CD14-positive monocyte (primary cell): ENCODE measurements at regions not wholly inside any gene's neighbourhood (a gene's known extent, or its start where the extent isn't known, plus 50 kb on each side); places are given as distances from the start of the nearest gene placed in this dataset.

Experiments used
- DNase-seq, 3 donors: peaks; one replicate each; pipeline ENCODE4 v3.0.0-alpha.2; 2011 to 2022
- H2AFZ ChIP-seq: 2 replicates; pipeline ENCODE4 v1.6.0; 2012; ENCODE audit warnings: mild to moderate bottlenecking, low read depth, low read length, inconsistent platforms; ENCODE audit not compliant: insufficient read depth, poor library complexity, severe bottlenecking
- H3K27ac ChIP-seq, 2 donors: 1 replicate in 1 of 2; 2 replicates in 1 of 2; pipeline ENCODE4 v1.5.1; 2012 to 2013; ENCODE audit warnings: low read length in 2 of 2, control low read depth in 1 of 2, inconsistent platforms in 1 of 2, low read depth in 1 of 2, mild to moderate bottlenecking in 1 of 2
- H3K27me3 ChIP-seq, 2 donors: one replicate each; pipeline versions ENCODE4 v1.6.0 to v1.6.1; 2011 to 2013; ENCODE audit warnings: low read length in 2 of 2; ENCODE audit not compliant: control insufficient read depth in 2 of 2, insufficient read depth in 2 of 2
- H3K36me3 ChIP-seq, 2 donors: replicated peaks in 1 of 2; 1 replicate in 1 of 2; 2 replicates in 1 of 2; pipeline versions ENCODE4 v1.5.1 to v1.6.1; 2012 to 2013; ENCODE audit warnings: low read length in 2 of 2, control low read depth in 1 of 2, inconsistent platforms in 1 of 2, mild to moderate bottlenecking in 1 of 2; ENCODE audit not compliant: insufficient read depth in 2 of 2, control insufficient read depth in 1 of 2
- H3K4me1 ChIP-seq, 2 donors: 1 replicate in 1 of 2; 2 replicates in 1 of 2; pipeline versions ENCODE4 v1.5.1 to v1.6.1; 2012 to 2013; ENCODE audit warnings: low read length in 2 of 2, control low read depth in 1 of 2, inconsistent platforms in 1 of 2, mild to moderate bottlenecking in 1 of 2, moderate library complexity in 1 of 2; ENCODE audit not compliant: insufficient read depth in 2 of 2, control insufficient read depth in 1 of 2
- H3K4me2 ChIP-seq: replicated peaks from 2 replicates; pipeline ENCODE3; 2012; ENCODE audit warnings: low read length, moderate library complexity, mild to moderate bottlenecking; ENCODE audit not compliant: poor library complexity, severe bottlenecking; ENCODE audit errors: extremely low read depth
- H3K4me3 ChIP-seq, 3 experiments: fragments of 200-600 bp in 1 of 3; sonication (generic) in 1 of 3; replicated peaks in 1 of 3; 1 replicate in 2 of 3; 2 replicates in 1 of 3; pipeline ENCODE4 v1.5.1; 2011 to 2013; ENCODE audit warnings: low read length in 3 of 3, mild to moderate bottlenecking in 3 of 3, control low read depth in 2 of 3, low read depth in 2 of 3, inconsistent platforms in 1 of 3, moderate library complexity in 1 of 3
- H3K79me2 ChIP-seq: 2 replicates; pipeline ENCODE4 v1.6.0; 2012; ENCODE audit warnings: mild to moderate bottlenecking, control low read depth, inconsistent platforms, low read length, moderate library complexity; ENCODE audit not compliant: insufficient read depth
- H3K9ac ChIP-seq: 2 replicates; pipeline ENCODE4 v1.6.0; 2017; ENCODE audit warnings: low read length, mild to moderate bottlenecking; ENCODE audit not compliant: insufficient read depth, poor library complexity, severe bottlenecking
- H3K9me3 ChIP-seq, 2 donors: replicated peaks in 1 of 2; 1 replicate in 1 of 2; 2 replicates in 1 of 2; pipeline versions ENCODE4 v1.5.1 to v1.6.1; 2012 to 2013; ENCODE audit warnings: low read length in 2 of 2, control low read depth in 1 of 2; ENCODE audit not compliant: control insufficient read depth in 1 of 2, insufficient read depth in 1 of 2
- H4K20me1 ChIP-seq: 2 replicates; pipeline ENCODE4 v1.6.0; 2012; ENCODE audit warnings: mild to moderate bottlenecking, low read length, control low read depth, moderate library complexity; ENCODE audit not compliant: insufficient read depth
- H3K27ac Mint-ChIP-seq, 7 donors: one replicate each; pipeline ENCODE4 v1.8.0; 2020; ENCODE audit warnings: mild to moderate bottlenecking in 7 of 7, mixed read lengths in 7 of 7, moderate library complexity in 6 of 7, inconsistent platforms in 2 of 7
- H3K27me3 Mint-ChIP-seq, 3 donors: one replicate each; pipeline ENCODE4 v1.8.0; 2021 to 2022; ENCODE audit warnings: low read depth in 3 of 3, mild to moderate bottlenecking in 3 of 3, mixed read lengths in 3 of 3, moderate library complexity in 3 of 3, inconsistent platforms in 1 of 3
- H3K36me3 Mint-ChIP-seq, 2 donors: one replicate each; pipeline ENCODE4 v1.8.0; 2020; ENCODE audit warnings: mixed read lengths in 2 of 2, inconsistent platforms in 1 of 2, mild to moderate bottlenecking in 1 of 2
- H3K4me1 Mint-ChIP-seq: one replicate; pipeline ENCODE4 v1.8.0; 2020; ENCODE audit warnings: mild to moderate bottlenecking, mixed read lengths
- H3K4me3 Mint-ChIP-seq, 2 donors: one replicate each; pipeline ENCODE4 v1.8.0; 2020; ENCODE audit warnings: mild to moderate bottlenecking in 2 of 2, mixed read lengths in 2 of 2, moderate library complexity in 1 of 2
- H3K9me3 Mint-ChIP-seq, 7 donors: one replicate each; pipeline ENCODE4 v1.8.0; 2020 to 2022; ENCODE audit warnings: mixed read lengths in 7 of 7, mild to moderate bottlenecking in 6 of 7, moderate library complexity in 6 of 7, inconsistent platforms in 2 of 7
- WGBS: methylation state at CpG from one replicate; pipeline ENCODE4 v1.1.5; 2013; ENCODE audit warnings: missing lambda C conversion rate; ENCODE audit not compliant: insufficient coverage; 5-methylcytosine and 5-hydroxymethylcytosine counted together
- intact Hi-C, 2 donors: fragments of 100-400 bp; cut with micrococcal nuclease; formaldehyde crosslinking; loops; one replicate each; pipeline versions ENCODE4 v1.15.0 to v1.15.1; 2023
- TF ChIP-seq, protein P1 (sequence below): fragments of 200-600 bp; IDR thresholded peaks from one replicate; pipeline ENCODE4 v1.8.0; 2022; ENCODE audit warnings: antibody characterized with exemption, mild to moderate bottlenecking

DNA sequence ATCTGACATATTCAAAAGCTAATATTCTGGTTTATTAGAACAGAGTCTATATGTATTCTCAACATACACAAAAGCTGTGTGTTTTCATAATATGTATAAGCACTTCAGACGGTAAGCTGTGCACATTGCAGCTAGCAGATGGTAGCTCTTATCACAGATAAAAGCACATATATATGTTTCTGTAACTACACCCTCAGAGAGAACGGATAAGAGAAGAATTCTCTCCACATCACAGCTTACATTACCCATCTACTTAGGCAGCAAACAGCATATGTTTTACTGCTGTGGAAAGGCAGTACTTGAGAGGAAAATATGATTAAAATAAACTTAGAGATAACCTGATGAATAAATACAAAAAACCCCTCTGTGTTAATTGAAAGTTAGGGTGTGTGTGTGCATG, 450.9 kb upstream of the ZNF608 start:
- Mint-ChIP-seq H3K4me3 (no peak overlapping the region), H3K4me1 (peaks cover 10% of the 10 kb centered on the region), H3K27ac (no peak overlapping the region), H3K36me3 (no peaks in the 10 kb centered on the region), H3K9me3 (no peaks in the 10 kb centered on the region), H3K27me3 (peaks cover 0 to 10% (median 4%) of the 10 kb centered on the region in 3 donors)
- H3K36me3 ChIP-seq: no peaks in the 10 kb centered on the region
- H2AFZ ChIP-seq: no peak overlapping the region
- WGBS: no CpG with 5 or more reads among the region's 2 CpGs
- H3K9ac ChIP-seq: no peak overlapping the region
- intact Hi-C loops: no loop called here
- no peaks in the 10 kb centered on the region for H3K27me3 ChIP-seq
- no peak for DNase-seq
- H3K27ac ChIP-seq: no peak overlapping the region
- H3K4me2 ChIP-seq: no peak overlapping the region
- TF ChIP-seq, protein P1, sequence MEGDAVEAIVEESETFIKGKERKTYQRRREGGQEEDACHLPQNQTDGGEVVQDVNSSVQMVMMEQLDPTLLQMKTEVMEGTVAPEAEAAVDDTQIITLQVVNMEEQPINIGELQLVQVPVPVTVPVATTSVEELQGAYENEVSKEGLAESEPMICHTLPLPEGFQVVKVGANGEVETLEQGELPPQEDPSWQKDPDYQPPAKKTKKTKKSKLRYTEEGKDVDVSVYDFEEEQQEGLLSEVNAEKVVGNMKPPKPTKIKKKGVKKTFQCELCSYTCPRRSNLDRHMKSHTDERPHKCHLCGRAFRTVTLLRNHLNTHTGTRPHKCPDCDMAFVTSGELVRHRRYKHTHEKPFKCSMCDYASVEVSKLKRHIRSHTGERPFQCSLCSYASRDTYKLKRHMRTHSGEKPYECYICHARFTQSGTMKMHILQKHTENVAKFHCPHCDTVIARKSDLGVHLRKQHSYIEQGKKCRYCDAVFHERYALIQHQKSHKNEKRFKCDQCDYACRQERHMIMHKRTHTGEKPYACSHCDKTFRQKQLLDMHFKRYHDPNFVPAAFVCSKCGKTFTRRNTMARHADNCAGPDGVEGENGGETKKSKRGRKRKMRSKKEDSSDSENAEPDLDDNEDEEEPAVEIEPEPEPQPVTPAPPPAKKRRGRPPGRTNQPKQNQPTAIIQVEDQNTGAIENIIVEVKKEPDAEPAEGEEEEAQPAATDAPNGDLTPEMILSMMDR: no peak
- no peaks in the 10 kb centered on the region for H3K4me1 ChIP-seq
- no peaks in the 10 kb centered on the region for H4K20me1 ChIP-seq
- H3K9me3 ChIP-seq: no peaks in the 10 kb centered on the region
- H3K79me2 ChIP-seq: no peaks in the 10 kb centered on the region
- no peak overlapping the region for H3K4me3 ChIP-seq

DNA sequence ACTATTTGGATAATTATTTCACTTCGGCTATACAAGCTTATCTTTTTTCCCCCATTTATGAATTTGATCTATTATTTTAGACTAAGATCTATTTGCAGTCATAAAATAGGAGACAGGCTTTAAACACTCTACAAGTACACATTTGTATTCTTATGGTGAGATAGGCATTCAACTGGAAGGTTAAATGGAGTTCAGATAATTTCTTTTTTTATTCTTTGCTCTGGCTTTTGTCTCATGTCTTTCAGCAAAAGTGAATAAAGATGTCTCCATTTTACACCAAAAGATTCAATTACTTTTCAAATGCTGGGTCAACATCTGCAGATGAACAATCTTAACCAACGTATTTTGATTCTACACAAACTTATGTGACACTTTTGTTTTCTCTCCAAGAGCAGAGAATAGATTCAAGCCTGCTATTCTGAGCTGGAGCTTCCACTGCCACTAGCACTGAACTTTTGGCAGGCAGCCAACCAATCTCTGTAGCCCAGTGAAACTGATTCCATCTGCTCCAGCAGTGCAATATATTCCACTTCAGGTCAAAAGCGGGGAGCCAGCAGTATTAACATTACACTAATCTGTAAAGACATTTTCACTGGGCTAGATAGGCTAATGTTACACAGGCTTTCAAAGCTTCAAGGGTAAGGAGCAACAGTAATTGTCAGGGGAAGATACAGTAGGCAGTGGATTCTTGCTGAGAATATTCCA, 452.0 kb upstream of the ZNF608 start:
- Histone ChIP-seq H3K4me3 (no peak overlapping the region), H3K4me2 (no peak overlapping the region), H2AFZ (no peak overlapping the region), H4K20me1 (no peaks in the 10 kb centered on the region), H3K36me3 (no peaks in the 10 kb centered on the region), H3K4me1 (no peaks in the 10 kb centered on the region), H3K27me3 (no peaks in the 10 kb centered on the region), H3K79me2 (no peaks in the 10 kb centered on the region), H3K9me3 (no peaks in the 10 kb centered on the region), H3K9ac (no peak overlapping the region), H3K27ac (no peak overlapping the region)
- H3K4me1 Mint-ChIP-seq: peaks cover 10% of the 10 kb centered on the region
- H3K4me3 Mint-ChIP-seq: no peak overlapping the region
- peaks cover 0 to 10% (median 4%) of the 10 kb centered on the region in 3 donors for H3K27me3 Mint-ChIP-seq
- H3K9me3 Mint-ChIP-seq: no peaks in the 10 kb centered on the region
- intact Hi-C loops: no loop called here
- TF ChIP-seq, protein P1: no peak
- no peaks in the 10 kb centered on the region for H3K36me3 Mint-ChIP-seq
- WGBS: 87% methylated on average over 1 of the region's 3 CpGs
- DNase-seq: no peak
- H3K27ac Mint-ChIP-seq: no peak overlapping the region
